GM23338 (cell line): ENCODE measurements at regions not wholly inside any gene's neighbourhood (a gene's known extent, or its start where the extent isn't known, plus 50 kb on each side); places are given as distances from the start of the nearest gene placed in this dataset.

Experiments
- ATAC-seq: fragments of 200-7000 bp; cut with Tn5 transposase; 3 replicates; pipeline ENCODE4 v1.9.1; 2020
- DNase-seq: peaks from one replicate; pipeline ENCODE4 v3.0.0-alpha.2; 2015; ENCODE audit warnings: low spot score
- H2AFZ ChIP-seq: fragments of 200-600 bp; sonication (generic); 2 replicates; pipeline ENCODE4 v1.8.0; 2016; ENCODE audit warnings: antibody characterized with exemption, mild to moderate bottlenecking, moderate library complexity
- H3F3A ChIP-seq: fragments of 200-600 bp; sonication (generic); replicated peaks from 2 replicates; pipeline ENCODE4 v1.8.0; 2017; ENCODE audit warnings: antibody characterized with exemption, mixed run types, low read depth
- H3K27ac ChIP-seq: fragments of 200-600 bp; sonication (generic); 2 replicates; pipeline ENCODE4 v1.6.1; 2016; ENCODE audit warnings: low read depth
- H3K27me3 ChIP-seq: fragments of 200-600 bp; sonication (generic); 2 replicates; pipeline ENCODE4 v1.8.0; 2016; ENCODE audit warnings: mild to moderate bottlenecking, mixed run types, moderate library complexity; ENCODE audit not compliant: insufficient read depth
- H3K36me3 ChIP-seq: fragments of 200-600 bp; sonication (generic); 2 replicates; pipeline ENCODE4 v1.8.0; 2016; ENCODE audit warnings: mild to moderate bottlenecking; ENCODE audit not compliant: insufficient read depth
- H3K4me1 ChIP-seq: fragments of 200-600 bp; sonication (generic); 2 replicates; pipeline ENCODE4 v1.8.0; 2016; ENCODE audit warnings: mild to moderate bottlenecking, moderate library complexity; ENCODE audit not compliant: insufficient read depth
- H3K4me2 ChIP-seq: fragments of 200-600 bp; sonication (generic); 2 replicates; pipeline ENCODE4 v1.7.1; 2017; ENCODE audit warnings: mixed run types
- H3K4me3 ChIP-seq: fragments of 200-600 bp; sonication (generic); 2 replicates; pipeline ENCODE4 v1.6.1; 2016; ENCODE audit warnings: mixed run types
- H3K79me2 ChIP-seq: fragments of 200-600 bp; sonication (generic); replicated peaks from 2 replicates; pipeline ENCODE4 v1.8.0; 2017; ENCODE audit warnings: mild to moderate bottlenecking; ENCODE audit not compliant: insufficient read depth
- H3K9me2 ChIP-seq: fragments of 200-600 bp; sonication (generic); 2 replicates; pipeline ENCODE4 v1.8.0; 2017; ENCODE audit not compliant: insufficient read depth
- H4K20me1 ChIP-seq: fragments of 200-600 bp; sonication (generic); replicated peaks from 2 replicates; pipeline ENCODE4 v1.8.0; 2017; ENCODE audit warnings: mild to moderate bottlenecking; ENCODE audit not compliant: insufficient read depth
- H3K27ac Mint-ChIP-seq: 2 replicates; pipeline ENCODE4 v1.8.0; 2020; ENCODE audit warnings: inconsistent platforms, mild to moderate bottlenecking, moderate library complexity, mixed read lengths
- H3K27me3 Mint-ChIP-seq: 3 replicates; pipeline ENCODE4 v1.8.0; 2022; ENCODE audit warnings: low read depth, mild to moderate bottlenecking, moderate library complexity, mixed read lengths, inconsistent platforms; ENCODE audit not compliant: insufficient read depth, poor library complexity
- H3K36me3 Mint-ChIP-seq: 3 replicates; pipeline ENCODE4 v1.8.0; 2021; ENCODE audit warnings: low read depth, mild to moderate bottlenecking, inconsistent platforms, moderate library complexity, mixed read lengths
- H3K4me1 Mint-ChIP-seq: 3 replicates; pipeline ENCODE4 v1.8.0; 2020; ENCODE audit warnings: mild to moderate bottlenecking, inconsistent platforms, mixed read lengths
- H3K4me3 Mint-ChIP-seq: 3 replicates; pipeline ENCODE4 v1.8.0; 2021; ENCODE audit warnings: moderate library complexity, mild to moderate bottlenecking, inconsistent platforms, mixed read lengths
- H3K9me3 Mint-ChIP-seq: 3 replicates; pipeline ENCODE4 v1.8.0; 2020; ENCODE audit warnings: moderate library complexity, mild to moderate bottlenecking, inconsistent platforms, mixed read lengths
- CREB1 ChIP-seq: fragments of 250-450 bp; sonication (Bioruptor Pico); IDR thresholded peaks from 2 replicates; pipeline ENCODE4 v1.5.0; 2020; ENCODE audit warnings: low read depth, mild to moderate bottlenecking, moderate library complexity
- EZH2 ChIP-seq: fragments of 200-600 bp; sonication (generic); IDR thresholded peaks from one replicate; pipeline ENCODE4 v1.8.0; 2017; ENCODE audit warnings: antibody characterized with exemption, mild to moderate bottlenecking, low read depth; ENCODE audit not compliant: unreplicated experiment
- EZH2phosphoT487 ChIP-seq: fragments of 200-600 bp; sonication (generic); IDR thresholded peaks from one replicate; pipeline ENCODE4 v1.8.1; 2018; ENCODE audit warnings: antibody characterized with exemption; ENCODE audit not compliant: unreplicated experiment
- NANOG ChIP-seq: IDR thresholded peaks from 2 replicates; pipeline ENCODE4 v1.6.1; 2016; ENCODE audit warnings: antibody characterized with exemption, borderline replicate concordance
- POLR2AphosphoS5 ChIP-seq: IDR thresholded peaks from 2 replicates; pipeline ENCODE4 v1.6.1; 2016; ENCODE audit warnings: antibody characterized with exemption, low read depth
- STAT1 ChIP-seq: IDR thresholded peaks from one replicate; pipeline ENCODE4 v1.6.1; 2016; ENCODE audit warnings: antibody characterized with exemption; ENCODE audit not compliant: unreplicated experiment
- ZNF114 ChIP-seq: fragments of 250-450 bp; sonication (Bioruptor Pico); IDR thresholded peaks from 2 replicates; pipeline ENCODE4 v1.5.0; 2020; ENCODE audit warnings: mild to moderate bottlenecking, moderate library complexity
- ZNF331 ChIP-seq: fragments of 250-450 bp; sonication (Bioruptor Pico); IDR thresholded peaks from 2 replicates; pipeline ENCODE4 v1.5.0; 2020; ENCODE audit warnings: low read depth, mild to moderate bottlenecking, moderate library complexity
- TF ChIP-seq, protein P1 (sequence below): IDR thresholded peaks from 2 replicates; pipeline ENCODE4 v1.6.1; 2016; ENCODE audit warnings: antibody characterized with exemption
- TF ChIP-seq, protein P2 (sequence below): IDR thresholded peaks from one replicate; pipeline ENCODE4 v1.6.1; 2018; ENCODE audit warnings: antibody characterized with exemption; ENCODE audit not compliant: unreplicated experiment
- TF ChIP-seq, protein P3 (sequence below), 2 experiments: fragments of 200-600 bp in 1 of 2; sonication (generic) in 1 of 2; conservative IDR thresholded peaks; 2 replicates each; pipeline versions ENCODE4 v1.5.1 to v1.6.1; 2016 to 2017; ENCODE audit warnings: antibody characterized with exemption in 2 of 2, low read depth in 2 of 2, mild to moderate bottlenecking in 2 of 2, moderate library complexity in 1 of 2

DNA sequence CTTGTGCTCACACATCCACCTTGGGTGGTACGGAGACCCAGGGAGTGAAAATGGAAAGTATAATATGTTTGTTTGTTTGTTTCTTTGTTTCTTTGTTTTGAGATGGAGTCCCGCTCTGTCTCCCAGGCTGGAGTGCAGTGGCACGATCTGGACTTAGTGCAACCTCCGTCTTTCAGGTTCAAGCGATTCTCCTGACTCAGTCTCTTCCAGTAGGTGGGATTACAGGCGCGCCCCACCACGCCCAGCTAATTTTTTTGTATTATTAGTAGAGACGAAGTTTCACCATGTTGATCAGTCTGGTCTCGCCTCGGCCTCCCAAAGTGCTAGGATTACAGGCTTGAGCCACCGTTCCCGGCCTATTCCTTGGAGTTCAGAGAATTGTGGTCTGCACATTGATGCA, 115.4 kb downstream of the TRIM27 start:
- no peaks in the 10 kb centered on the region for H3K79me2 ChIP-seq
- TF ChIP-seq STAT1 (no peak), ZNF331 (CRISPR knock-in tag) (no peak), ZNF114 (no peak), EZH2phosphoT487 (no peak), NANOG (no peak), POLR2AphosphoS5 (no peak), CREB1 (CRISPR knock-in tag) (no peak)
- TF ChIP-seq, protein P1, sequence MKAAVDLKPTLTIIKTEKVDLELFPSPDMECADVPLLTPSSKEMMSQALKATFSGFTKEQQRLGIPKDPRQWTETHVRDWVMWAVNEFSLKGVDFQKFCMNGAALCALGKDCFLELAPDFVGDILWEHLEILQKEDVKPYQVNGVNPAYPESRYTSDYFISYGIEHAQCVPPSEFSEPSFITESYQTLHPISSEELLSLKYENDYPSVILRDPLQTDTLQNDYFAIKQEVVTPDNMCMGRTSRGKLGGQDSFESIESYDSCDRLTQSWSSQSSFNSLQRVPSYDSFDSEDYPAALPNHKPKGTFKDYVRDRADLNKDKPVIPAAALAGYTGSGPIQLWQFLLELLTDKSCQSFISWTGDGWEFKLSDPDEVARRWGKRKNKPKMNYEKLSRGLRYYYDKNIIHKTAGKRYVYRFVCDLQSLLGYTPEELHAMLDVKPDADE: no peak
- TF ChIP-seq, protein P2, sequence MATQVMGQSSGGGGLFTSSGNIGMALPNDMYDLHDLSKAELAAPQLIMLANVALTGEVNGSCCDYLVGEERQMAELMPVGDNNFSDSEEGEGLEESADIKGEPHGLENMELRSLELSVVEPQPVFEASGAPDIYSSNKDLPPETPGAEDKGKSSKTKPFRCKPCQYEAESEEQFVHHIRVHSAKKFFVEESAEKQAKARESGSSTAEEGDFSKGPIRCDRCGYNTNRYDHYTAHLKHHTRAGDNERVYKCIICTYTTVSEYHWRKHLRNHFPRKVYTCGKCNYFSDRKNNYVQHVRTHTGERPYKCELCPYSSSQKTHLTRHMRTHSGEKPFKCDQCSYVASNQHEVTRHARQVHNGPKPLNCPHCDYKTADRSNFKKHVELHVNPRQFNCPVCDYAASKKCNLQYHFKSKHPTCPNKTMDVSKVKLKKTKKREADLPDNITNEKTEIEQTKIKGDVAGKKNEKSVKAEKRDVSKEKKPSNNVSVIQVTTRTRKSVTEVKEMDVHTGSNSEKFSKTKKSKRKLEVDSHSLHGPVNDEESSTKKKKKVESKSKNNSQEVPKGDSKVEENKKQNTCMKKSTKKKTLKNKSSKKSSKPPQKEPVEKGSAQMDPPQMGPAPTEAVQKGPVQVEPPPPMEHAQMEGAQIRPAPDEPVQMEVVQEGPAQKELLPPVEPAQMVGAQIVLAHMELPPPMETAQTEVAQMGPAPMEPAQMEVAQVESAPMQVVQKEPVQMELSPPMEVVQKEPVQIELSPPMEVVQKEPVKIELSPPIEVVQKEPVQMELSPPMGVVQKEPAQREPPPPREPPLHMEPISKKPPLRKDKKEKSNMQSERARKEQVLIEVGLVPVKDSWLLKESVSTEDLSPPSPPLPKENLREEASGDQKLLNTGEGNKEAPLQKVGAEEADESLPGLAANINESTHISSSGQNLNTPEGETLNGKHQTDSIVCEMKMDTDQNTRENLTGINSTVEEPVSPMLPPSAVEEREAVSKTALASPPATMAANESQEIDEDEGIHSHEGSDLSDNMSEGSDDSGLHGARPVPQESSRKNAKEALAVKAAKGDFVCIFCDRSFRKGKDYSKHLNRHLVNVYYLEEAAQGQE: no peak
- Mint-ChIP-seq H3K4me3 (peak overlapping the region; percentile 82), H3K36me3 (no peaks in the 10 kb centered on the region), H3K27me3 (peaks cover 72% of the 10 kb centered on the region), H3K4me1 (peaks cover 30% of the 10 kb centered on the region), H3K27ac (no peak overlapping the region), H3K9me3 (peaks cover 7% of the 10 kb centered on the region; the same call in 2 of the 3 replicates)
- H3K9me2 ChIP-seq: no peaks in the 10 kb centered on the region
- H2AFZ ChIP-seq: no peak overlapping the region
- no peak for DNase-seq
- H3K27me3 ChIP-seq: peaks cover 97% of the 10 kb centered on the region
- peaks cover 7% of the 10 kb centered on the region; the same call in 1 of the 2 replicates for H4K20me1 ChIP-seq
- no peaks in the 10 kb centered on the region for H3K36me3 ChIP-seq
- no peak overlapping the region for H3K27ac ChIP-seq
- H3K4me2 ChIP-seq: peak overlapping the region; percentile 75
- H3F3A ChIP-seq: peaks cover 11% of the 10 kb centered on the region
- peak overlapping the region; percentile 52 for H3K4me3 ChIP-seq
- no peak for ATAC-seq
- H3K4me1 ChIP-seq: peaks cover 37% of the 10 kb centered on the region

DNA sequence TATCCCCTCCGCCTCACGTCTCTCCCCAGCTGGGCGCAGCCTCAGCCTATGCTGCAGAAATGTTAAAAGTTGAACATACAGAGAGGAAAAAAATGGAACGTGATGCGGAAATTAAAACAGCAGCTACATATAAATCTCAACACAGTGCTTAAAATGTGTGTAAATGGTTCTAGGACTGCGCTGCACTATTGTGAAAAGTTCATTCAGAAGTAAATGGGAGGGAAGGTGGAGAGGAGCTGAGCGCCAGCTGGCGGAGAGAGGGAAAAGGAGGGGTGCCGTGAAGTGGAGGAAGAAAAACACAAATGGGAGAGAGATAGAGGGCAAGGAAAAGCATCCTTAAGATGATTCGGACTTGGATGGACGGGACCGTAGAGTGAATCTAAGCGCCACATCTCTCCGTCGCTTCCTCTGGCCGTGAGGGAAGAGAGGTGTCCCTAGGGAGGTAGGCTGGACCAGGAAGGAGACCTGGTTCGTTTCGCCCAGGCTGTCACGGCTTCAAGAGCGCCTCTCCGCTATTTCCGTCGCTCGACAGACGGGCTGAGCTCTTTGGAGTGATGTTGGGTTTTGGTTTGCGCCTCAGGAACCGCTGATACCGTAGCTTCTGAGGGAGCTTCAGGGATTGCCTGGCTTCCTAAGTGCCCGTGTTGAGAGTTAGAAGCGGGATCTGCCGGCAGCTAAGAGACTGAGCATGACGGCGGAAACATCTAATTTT, 113.7 kb downstream of the TRIM27 start:
- peaks cover 97% of the 10 kb centered on the region for H3K27me3 ChIP-seq
- no peak overlapping the region for H3K27ac Mint-ChIP-seq

More for the DNA sequence above, 113.7 kb downstream of the TRIM27 start:
- ATAC-seq: peak; percentile 32
- Histone ChIP-seq H4K20me1 (peaks cover 7% of the 10 kb centered on the region; the same call in 1 of the 2 replicates), H3K27ac (no peak overlapping the region), H3K9me2 (no peaks in the 10 kb centered on the region), H3K4me3 (peak overlapping the region; percentile 52), H3K4me1 (peaks cover 48% of the 10 kb centered on the region), H2AFZ (peak overlapping the region; percentile 5), H3K79me2 (no peaks in the 10 kb centered on the region), H3F3A (peaks cover 20% of the 10 kb centered on the region), H3K36me3 (no peaks in the 10 kb centered on the region), H3K4me2 (peak overlapping the region; percentile 87)
- peak; percentile 79 for TF ChIP-seq EZH2
- TF ChIP-seq, protein P2: no peak
- TF ChIP-seq CREB1 (CRISPR knock-in tag): no peak
- TF ChIP-seq, protein P3, sequence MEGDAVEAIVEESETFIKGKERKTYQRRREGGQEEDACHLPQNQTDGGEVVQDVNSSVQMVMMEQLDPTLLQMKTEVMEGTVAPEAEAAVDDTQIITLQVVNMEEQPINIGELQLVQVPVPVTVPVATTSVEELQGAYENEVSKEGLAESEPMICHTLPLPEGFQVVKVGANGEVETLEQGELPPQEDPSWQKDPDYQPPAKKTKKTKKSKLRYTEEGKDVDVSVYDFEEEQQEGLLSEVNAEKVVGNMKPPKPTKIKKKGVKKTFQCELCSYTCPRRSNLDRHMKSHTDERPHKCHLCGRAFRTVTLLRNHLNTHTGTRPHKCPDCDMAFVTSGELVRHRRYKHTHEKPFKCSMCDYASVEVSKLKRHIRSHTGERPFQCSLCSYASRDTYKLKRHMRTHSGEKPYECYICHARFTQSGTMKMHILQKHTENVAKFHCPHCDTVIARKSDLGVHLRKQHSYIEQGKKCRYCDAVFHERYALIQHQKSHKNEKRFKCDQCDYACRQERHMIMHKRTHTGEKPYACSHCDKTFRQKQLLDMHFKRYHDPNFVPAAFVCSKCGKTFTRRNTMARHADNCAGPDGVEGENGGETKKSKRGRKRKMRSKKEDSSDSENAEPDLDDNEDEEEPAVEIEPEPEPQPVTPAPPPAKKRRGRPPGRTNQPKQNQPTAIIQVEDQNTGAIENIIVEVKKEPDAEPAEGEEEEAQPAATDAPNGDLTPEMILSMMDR (conservative IDR thresholded peaks at IDR 0.05; ENCODE audit: low read depth in 2 of 2): peak; percentile 22 to 45; a peak in 3 of 4 replicates
- Mint-ChIP-seq H3K4me1 (peaks cover 43% of the 10 kb centered on the region), H3K9me3 (peaks cover 7% of the 10 kb centered on the region; the same call in 2 of the 3 replicates), H3K4me3 (peak overlapping the region; percentile 76), H3K36me3 (no peaks in the 10 kb centered on the region), H3K27me3 (peaks cover 76% of the 10 kb centered on the region)
- DNase-seq: peak; percentile 75
